Naive thymus-derived CD8-positive, alpha-beta T cell (primary cell): ENCODE measurements at regions not wholly inside any gene's neighbourhood (a gene's known extent, or its start where the extent isn't known, plus 50 kb on each side); places are given as distances from the start of the nearest gene placed in this dataset.

Source experiments
- ATAC-seq, 2 donors: fragments of 150-1000 bp; cut with Tn5 transposase in 1 of 2; sonication (Bioruptor Pico), chemical (Tn5 transposase) in 1 of 2; 1 replicate in 1 of 2; 2 replicates in 1 of 2; pipeline ENCODE4 v1.10.0; 2021; ENCODE audit warnings: mild to moderate bottlenecking in 2 of 2, moderate library complexity in 2 of 2
- POLR2A ChIA-PET: fragments of 350-600 bp; sonication (Branson Sonifier 250); formaldehyde crosslinking; loops from one replicate; lab custom pipeline; 2021; ENCODE audit warnings: antibody characterized with exemption; lab: Charles Lee
- DNase-seq, 10 donors: peaks; one replicate each; pipeline versions ENCODE4 v3.0.0 to v3.0.0-alpha.2; 2020 to 2022
- H3K27ac Mint-ChIP-seq, 10 donors: one replicate each; pipeline ENCODE4 v1.8.0; 2020 to 2022; ENCODE audit warnings: mild to moderate bottlenecking in 10 of 10, mixed read lengths in 10 of 10, moderate library complexity in 4 of 10, inconsistent platforms in 1 of 10
- H3K27me3 Mint-ChIP-seq, 5 donors: one replicate each; pipeline ENCODE4 v1.8.0; 2021 to 2022; ENCODE audit warnings: mixed read lengths in 5 of 5
- H3K36me3 Mint-ChIP-seq, 3 donors: one replicate each; pipeline ENCODE4 v1.8.0; 2020 to 2022; ENCODE audit warnings: mixed read lengths in 3 of 3, mild to moderate bottlenecking in 2 of 3, inconsistent platforms in 1 of 3
- H3K4me1 Mint-ChIP-seq, 4 donors: one replicate each; pipeline ENCODE4 v1.8.0; 2021 to 2022; ENCODE audit warnings: mixed read lengths in 4 of 4
- H3K4me3 Mint-ChIP-seq, 10 donors: one replicate each; pipeline ENCODE4 v1.8.0; 2020 to 2022; ENCODE audit warnings: mild to moderate bottlenecking in 10 of 10, mixed read lengths in 10 of 10, moderate library complexity in 6 of 10, inconsistent platforms in 1 of 10
- H3K9me3 Mint-ChIP-seq, 9 donors: one replicate each; pipeline ENCODE4 v1.8.0; 2020 to 2022; ENCODE audit warnings: mixed read lengths in 9 of 9, mild to moderate bottlenecking in 3 of 9, inconsistent platforms in 1 of 9, moderate library complexity in 1 of 9

DNA sequence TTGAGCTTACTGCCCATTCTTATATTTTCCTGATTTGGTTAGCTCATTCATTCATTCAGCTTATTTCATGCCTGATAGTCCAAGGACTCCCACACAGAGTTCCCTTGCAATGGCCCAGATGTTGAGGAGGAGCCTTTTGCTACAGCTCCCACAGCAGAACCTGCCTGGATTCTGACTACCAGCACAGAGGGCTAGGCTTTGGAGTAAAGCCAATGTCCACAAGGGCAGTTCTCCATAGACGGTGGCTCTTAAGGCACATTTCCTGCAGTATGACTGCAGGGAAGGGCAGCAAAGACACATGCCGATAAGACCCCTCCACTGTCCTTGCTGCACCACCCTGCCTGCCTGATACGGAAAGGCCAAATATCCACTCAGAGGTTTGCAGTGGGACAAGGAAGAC lies 112.3 kb upstream of the SYNDIG1 start:
- peak overlapping the region in 2 of 10 donors; percentile 40 to 46 for H3K27ac Mint-ChIP-seq
- ATAC-seq = no peak

GRCh38 chr20:24353135-24353690 lies 116.2 kb upstream of the SYNDIG1 start:
- H3K9me3 Mint-ChIP-seq = no peaks in the 10 kb centered on the region
- POLR2A ChIA-PET = no interaction called here
- DNase-seq (no peak), ATAC-seq (no peak)
- no peak overlapping the region for H3K27ac Mint-ChIP-seq
- no peaks in the 10 kb centered on the region for H3K4me1 Mint-ChIP-seq
- H3K27me3 Mint-ChIP-seq = no peaks in the 10 kb centered on the region
- H3K36me3 Mint-ChIP-seq = no peaks in the 10 kb centered on the region
- no peak overlapping the region for H3K4me3 Mint-ChIP-seq

More for the DNA sequence above, 112.3 kb upstream of the SYNDIG1 start:
- peaks cover 0 to 18% (median 0%) of the 10 kb centered on the region in 3 donors for H3K36me3 Mint-ChIP-seq
- H3K4me3 Mint-ChIP-seq = no peak overlapping the region
- peaks cover 0 to 21% (median 7%) of the 10 kb centered on the region in 9 donors for H3K9me3 Mint-ChIP-seq
- no peaks in the 10 kb centered on the region for H3K4me1 Mint-ChIP-seq
- DNase-seq = no peak
- no peaks in the 10 kb centered on the region for H3K27me3 Mint-ChIP-seq
- POLR2A ChIA-PET = interaction anchor here (0.5 kb wide), 1 partner anchor 921 kb away, joined by 8 read pairs; no protein-coding TSS in a partner anchor

DNA sequence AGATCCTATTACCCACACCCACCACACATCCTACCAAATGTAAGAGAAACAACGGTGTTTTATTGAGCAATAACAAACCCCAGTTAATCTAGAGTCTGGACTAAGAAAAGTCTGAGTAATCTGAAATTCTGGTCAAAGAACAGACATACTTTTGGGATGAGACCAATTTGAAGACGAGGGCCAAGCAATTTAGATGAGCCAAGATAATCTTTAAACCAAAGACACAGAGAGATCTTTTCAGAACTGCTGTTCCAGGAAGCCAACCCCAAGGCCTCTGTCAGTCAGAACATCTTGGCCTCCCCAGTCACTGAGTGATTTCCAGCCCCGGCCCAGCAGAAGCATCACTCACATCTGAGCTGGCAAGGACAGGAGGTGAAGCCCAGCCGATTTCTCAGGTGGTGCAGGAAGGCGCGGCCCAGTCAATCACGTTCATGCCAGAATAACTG lies 118.5 kb upstream of the SYNDIG1 start:
- Mint-ChIP-seq H3K27ac (peak overlapping the region in 1 of 10 donors; percentile 63), H3K27me3 (no peaks in the 10 kb centered on the region), H3K36me3 (no peaks in the 10 kb centered on the region), H3K4me3 (no peak overlapping the region), H3K9me3 (no peaks in the 10 kb centered on the region), H3K4me1 (no peaks in the 10 kb centered on the region)
- POLR2A ChIA-PET = no interaction called here
- DNase-seq = no peak
- ATAC-seq = no peak

DNA sequence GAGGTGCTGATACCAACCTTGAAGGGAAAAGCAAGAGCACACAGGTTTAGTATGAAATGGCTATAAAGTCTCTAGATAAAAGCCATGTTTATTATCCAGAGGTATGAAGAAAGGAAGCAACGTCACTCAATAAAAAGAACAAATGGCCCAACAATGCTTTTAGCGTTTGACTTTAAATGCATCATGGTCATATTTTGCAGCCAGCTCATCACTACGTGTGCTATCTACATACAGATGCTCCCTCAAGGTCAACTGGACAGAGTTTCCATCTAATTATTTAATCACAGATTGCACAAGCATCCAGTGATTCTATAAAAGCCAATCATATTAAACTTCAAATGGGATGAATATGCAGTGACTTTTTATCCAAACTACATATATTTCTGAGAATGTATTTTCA lies 127.6 kb upstream of the SYNDIG1 start:
- DNase-seq = no peak
- POLR2A ChIA-PET = no interaction called here
- Mint-ChIP-seq H3K9me3 (no peaks in the 10 kb centered on the region), H3K27me3 (peaks cover 0 to 6% (median 2%) of the 10 kb centered on the region in 5 donors), H3K4me3 (no peak overlapping the region), H3K36me3 (no peaks in the 10 kb centered on the region), H3K27ac (no peak overlapping the region), H3K4me1 (peaks cover 4 to 8% (median 5%) of the 10 kb centered on the region in 4 donors)
- ATAC-seq = no peak

- peaks cover 4 to 8% (median 5%) of the 10 kb centered on the region in 4 donors for H3K4me1 Mint-ChIP-seq
- H3K9me3 Mint-ChIP-seq = no peaks in the 10 kb centered on the region
- no peak overlapping the region for H3K27ac Mint-ChIP-seq
- ATAC-seq (no peak), DNase-seq (no peak)
- no peaks in the 10 kb centered on the region for H3K36me3 Mint-ChIP-seq
- POLR2A ChIA-PET = no interaction called here
- H3K4me3 Mint-ChIP-seq = no peak overlapping the region
- H3K27me3 Mint-ChIP-seq = peaks cover 0 to 6% (median 2%) of the 10 kb centered on the region in 5 donors
Measured at GRCh38 chr20:24340933-24341332, 128.5 kb upstream of the SYNDIG1 start.

- H3K9me3 Mint-ChIP-seq = no peaks in the 10 kb centered on the region
- H3K27me3 Mint-ChIP-seq = peaks cover 0 to 10% (median 2%) of the 10 kb centered on the region in 5 donors
- H3K4me3 Mint-ChIP-seq = no peak overlapping the region
- peak overlapping the region in 1 of 10 donors; percentile 35 for H3K27ac Mint-ChIP-seq
- no peaks in the 10 kb centered on the region for H3K36me3 Mint-ChIP-seq
- peaks cover 4 to 11% (median 6%) of the 10 kb centered on the region in 4 donors for H3K4me1 Mint-ChIP-seq
- ATAC-seq (no peak), DNase-seq (no peak)
- POLR2A ChIA-PET = no interaction called here
Measured at GRCh38 chr20:24339210-24339641, 130.2 kb upstream of the SYNDIG1 start.

- no peaks in the 10 kb centered on the region for H3K36me3 Mint-ChIP-seq
- POLR2A ChIA-PET = no interaction called here
- no peak for DNase-seq
- H3K27ac Mint-ChIP-seq = peak overlapping the region in 1 of 10 donors; percentile 15
- H3K4me1 Mint-ChIP-seq = peaks cover 4 to 15% (median 13%) of the 10 kb centered on the region in 4 donors
- no peak for ATAC-seq
- no peak overlapping the region for H3K4me3 Mint-ChIP-seq
- peaks cover 0 to 10% (median 2%) of the 10 kb centered on the region in 5 donors for H3K27me3 Mint-ChIP-seq
- no peaks in the 10 kb centered on the region for H3K9me3 Mint-ChIP-seq
Measured at GRCh38 chr20:24337551-24337950, 131.9 kb upstream of the SYNDIG1 start.

DNA sequence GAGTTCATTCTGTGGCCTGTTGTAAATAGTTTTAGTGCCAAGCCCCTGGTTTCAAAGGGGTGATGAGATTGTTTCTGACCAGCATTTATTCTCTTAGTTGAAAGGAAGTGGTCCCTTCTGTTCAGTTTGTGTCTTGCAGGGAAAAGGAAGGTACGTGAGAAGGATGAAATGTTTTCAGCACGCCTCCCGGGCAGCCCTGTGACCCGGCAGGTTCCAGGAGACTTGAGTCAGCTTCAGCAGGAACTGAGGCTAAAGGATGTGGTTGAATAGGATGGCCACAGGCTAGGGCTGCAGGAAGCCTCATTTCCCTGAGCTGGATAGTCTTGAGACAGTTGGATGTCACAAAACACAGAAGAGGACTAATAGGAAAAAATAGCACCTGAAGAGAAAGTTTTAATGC lies 132.4 kb upstream of the SYNDIG1 start:
- Mint-ChIP-seq H3K4me1 (peaks cover 4 to 15% (median 13%) of the 10 kb centered on the region in 4 donors), H3K27me3 (peaks cover 0 to 10% (median 2%) of the 10 kb centered on the region in 5 donors), H3K27ac (peak overlapping the region in 3 of 10 donors; percentile 15 to 53 (median 30))

GRCh38 chr20:24334830-24335229 lies 134.6 kb upstream of the SYNDIG1 start:
- H3K27me3 Mint-ChIP-seq = peaks cover 0 to 7% (median 0%) of the 10 kb centered on the region in 5 donors
- H3K4me3 Mint-ChIP-seq = no peak overlapping the region
- no peaks in the 10 kb centered on the region for H3K9me3 Mint-ChIP-seq
- ATAC-seq = no peak
- H3K36me3 Mint-ChIP-seq = no peaks in the 10 kb centered on the region
- peak overlapping the region in 2 of 10 donors; percentile 3 to 36 for H3K27ac Mint-ChIP-seq
- no peak for DNase-seq
- H3K4me1 Mint-ChIP-seq = peaks cover 4 to 15% (median 13%) of the 10 kb centered on the region in 4 donors
- POLR2A ChIA-PET = no interaction called here

More for the DNA sequence above, 132.4 kb upstream of the SYNDIG1 start:
- POLR2A ChIA-PET = no interaction called here
- no peak overlapping the region for H3K4me3 Mint-ChIP-seq
- H3K36me3 Mint-ChIP-seq = no peaks in the 10 kb centered on the region
- no peak for DNase-seq
- ATAC-seq = no peak
- no peaks in the 10 kb centered on the region for H3K9me3 Mint-ChIP-seq

DNA sequence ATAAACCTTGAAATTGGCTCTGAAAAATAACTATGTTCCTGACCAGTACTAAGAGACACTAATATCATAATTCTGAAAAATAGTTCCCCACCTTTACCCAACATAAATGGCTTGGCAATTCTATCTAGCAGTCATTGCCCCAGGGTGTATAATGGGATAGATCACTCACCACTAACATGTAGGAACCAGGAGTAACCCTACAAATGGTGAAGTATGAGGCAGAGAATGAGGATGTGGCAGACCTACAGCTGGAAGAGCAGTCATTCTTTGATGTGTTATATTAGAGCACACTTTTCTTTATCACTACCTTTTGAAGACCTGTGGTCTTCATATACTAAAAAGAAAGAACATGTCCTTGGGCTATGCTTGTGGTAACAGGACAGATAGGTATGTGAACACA lies 136.5 kb upstream of the SYNDIG1 start:
- Mint-ChIP-seq H3K4me1 (peaks cover 4 to 15% (median 11%) of the 10 kb centered on the region in 4 donors), H3K27me3 (peaks cover 0 to 4% (median 0%) of the 10 kb centered on the region in 5 donors), H3K36me3 (no peaks in the 10 kb centered on the region), H3K4me3 (no peak overlapping the region), H3K9me3 (no peaks in the 10 kb centered on the region), H3K27ac (no peak overlapping the region)
- POLR2A ChIA-PET = no interaction called here
- ATAC-seq (no peak), DNase-seq (no peak)

GRCh38 chr20:24331939-24332338 lies 137.5 kb upstream of the SYNDIG1 start:
- Mint-ChIP-seq H3K4me1 (peaks cover under 1 to 10% (median 8%) of the 10 kb centered on the region in 4 donors), H3K27ac (no peak overlapping the region), H3K36me3 (no peaks in the 10 kb centered on the region), H3K27me3 (peaks cover 0 to 4% (median 0%) of the 10 kb centered on the region in 5 donors), H3K4me3 (no peak overlapping the region), H3K9me3 (no peaks in the 10 kb centered on the region)
- ATAC-seq (no peak), DNase-seq (no peak)
- POLR2A ChIA-PET = no interaction called here

GRCh38 chr20:24328901-24329300 lies 140.5 kb upstream of the SYNDIG1 start:
- Mint-ChIP-seq H3K27ac (no peak overlapping the region), H3K9me3 (no peaks in the 10 kb centered on the region), H3K4me1 (peaks cover 0 to 9% (median 5%) of the 10 kb centered on the region in 4 donors), H3K4me3 (no peak overlapping the region), H3K36me3 (no peaks in the 10 kb centered on the region), H3K27me3 (no peaks in the 10 kb centered on the region)
- DNase-seq = no peak
- no peak for ATAC-seq
- POLR2A ChIA-PET = no interaction called here

DNA sequence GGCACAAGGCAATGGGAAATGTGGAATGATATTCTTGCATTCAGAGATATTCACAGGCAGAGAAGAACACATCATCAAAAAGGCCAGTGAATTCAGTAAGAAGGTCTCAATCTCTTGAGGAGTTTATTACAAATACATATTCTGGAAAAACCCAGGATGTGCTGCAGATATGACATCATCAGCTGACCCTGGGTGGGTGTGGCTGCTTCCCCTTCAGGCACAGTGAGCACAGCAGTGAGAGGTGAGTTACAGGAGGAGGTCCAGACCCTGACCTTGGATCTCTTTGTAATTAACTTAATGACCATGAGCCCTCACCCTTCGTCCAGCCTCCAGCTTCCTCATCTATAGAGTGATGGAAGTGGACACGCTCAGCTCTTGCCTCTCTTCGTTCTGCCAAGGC lies 147.5 kb upstream of the SYNDIG1 start:
- DNase-seq (no peak), ATAC-seq (no peak)
- Mint-ChIP-seq H3K27ac (no peak overlapping the region), H3K27me3 (peaks cover 0 to 1% (median 0%) of the 10 kb centered on the region in 5 donors), H3K4me3 (no peak overlapping the region), H3K9me3 (no peaks in the 10 kb centered on the region), H3K4me1 (peaks cover 14 to 25% (median 20%) of the 10 kb centered on the region in 4 donors), H3K36me3 (no peaks in the 10 kb centered on the region)
- POLR2A ChIA-PET = no interaction called here
